NCI-H1694 (cell line): ENCODE measurements at regions not wholly inside any gene's neighbourhood (a gene's known extent, or its start where the extent isn't known, plus 50 kb on each side); places are given as distances from the start of the nearest gene placed in this dataset.
A peak's percentile ranks its signal among the peaks of the same experiment; 100 is the strongest.

Experiments used
- DNase-seq: peaks from one replicate; lab custom pipeline; 2025; lab: John Stamatoyannopoulos, UW

DNA sequence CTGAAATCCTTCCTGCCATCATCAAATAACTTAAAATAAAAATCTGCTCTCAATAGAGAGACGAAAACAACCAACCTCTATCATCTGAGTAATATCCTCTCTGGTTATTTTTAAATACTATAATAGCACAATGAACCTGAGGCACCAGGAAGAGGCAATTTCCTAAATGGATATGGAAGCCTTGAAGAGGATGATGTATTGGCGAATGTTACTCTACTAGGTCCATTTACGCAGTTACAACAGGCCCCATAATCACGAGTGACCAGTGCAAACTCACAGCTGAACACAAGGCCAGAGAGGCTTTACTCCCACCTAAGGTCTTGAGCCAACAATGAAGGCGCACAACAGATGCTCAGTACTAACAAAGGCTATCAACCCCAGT is 678.8 kb upstream of the NR3C2 start:
- no peak for DNase-seq

DNA sequence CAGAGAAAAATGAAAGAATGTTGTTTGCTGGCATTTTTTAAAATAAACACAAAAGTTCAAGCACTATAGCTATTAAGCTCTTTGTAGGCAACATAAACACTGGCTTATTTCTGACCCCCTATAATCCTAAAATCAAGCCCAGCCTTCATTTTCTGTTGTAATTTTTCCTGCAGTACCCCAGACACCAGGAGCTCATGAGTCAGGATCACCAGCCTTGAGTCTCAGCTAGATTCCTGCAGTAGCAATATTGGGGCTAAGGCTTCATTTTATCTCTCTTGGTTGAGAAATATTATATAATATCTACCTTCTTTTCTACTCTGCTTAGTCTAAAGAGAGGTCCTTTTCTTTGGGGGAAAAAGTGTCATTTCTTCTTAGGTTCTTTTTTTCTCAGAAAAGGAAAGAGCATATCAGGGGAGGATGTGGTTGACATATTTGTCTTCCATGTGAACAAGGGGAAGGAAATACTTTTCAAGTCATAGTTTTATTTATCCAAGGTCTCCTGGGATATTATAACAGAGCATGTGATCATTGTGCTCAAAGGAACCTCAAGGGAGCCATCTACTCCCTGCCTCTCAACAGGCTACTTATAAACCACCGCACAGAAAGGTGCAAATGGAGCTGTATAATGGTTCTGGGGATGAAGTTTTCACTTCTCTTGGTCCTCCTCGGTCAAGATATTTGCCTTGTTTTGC is 678.3 kb upstream of the NR3C2 start:
- DNase-seq = no peak

DNA sequence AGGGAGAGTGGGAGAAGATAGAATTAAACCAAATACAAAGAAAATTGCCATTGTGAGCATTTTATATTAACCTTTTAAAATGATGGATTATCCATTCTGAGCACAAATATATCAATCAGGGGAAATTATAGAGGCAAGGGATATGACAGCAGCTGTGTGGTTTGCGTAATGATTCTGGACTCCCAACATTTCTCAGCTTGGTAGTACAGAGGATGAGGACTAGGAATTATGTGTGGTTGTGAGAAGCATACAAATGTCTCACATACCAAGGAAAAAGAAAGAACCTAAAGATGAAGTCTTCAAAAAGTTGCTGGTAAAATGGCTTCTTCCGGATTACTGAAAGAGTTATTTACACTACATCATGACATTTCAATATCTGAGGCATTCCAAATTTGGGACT is 674.6 kb upstream of the NR3C2 start:
- DNase-seq = no peak

DNA sequence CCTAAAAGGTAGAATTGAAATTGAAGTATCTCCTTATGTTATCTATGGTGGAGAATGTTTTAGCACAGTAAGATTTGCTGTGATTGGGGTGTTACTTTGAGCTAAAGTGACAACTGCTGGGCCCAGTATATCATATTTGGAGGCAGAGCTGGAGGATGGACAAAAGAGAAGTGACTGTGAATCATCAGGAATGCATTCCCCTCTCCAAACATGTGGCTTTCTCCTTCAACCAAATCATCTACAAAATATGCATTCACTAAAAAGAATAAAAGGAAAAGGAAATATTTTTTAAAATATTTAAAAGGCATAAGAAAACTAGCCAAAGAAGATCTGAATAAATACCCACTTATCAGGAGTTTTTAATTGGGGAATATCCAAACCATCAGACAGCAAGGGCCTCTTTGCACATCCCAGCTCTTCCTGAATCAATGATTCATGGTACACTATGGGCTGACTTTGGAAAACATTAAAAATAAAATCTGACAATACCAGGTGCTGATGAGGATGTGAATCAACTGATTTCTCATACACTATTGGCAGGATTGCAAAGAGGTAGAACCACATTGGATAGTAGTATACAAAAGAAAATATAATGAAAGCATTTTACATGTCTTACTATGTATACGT is 671.7 kb upstream of the NR3C2 start:
- DNase-seq = no peak

DNA sequence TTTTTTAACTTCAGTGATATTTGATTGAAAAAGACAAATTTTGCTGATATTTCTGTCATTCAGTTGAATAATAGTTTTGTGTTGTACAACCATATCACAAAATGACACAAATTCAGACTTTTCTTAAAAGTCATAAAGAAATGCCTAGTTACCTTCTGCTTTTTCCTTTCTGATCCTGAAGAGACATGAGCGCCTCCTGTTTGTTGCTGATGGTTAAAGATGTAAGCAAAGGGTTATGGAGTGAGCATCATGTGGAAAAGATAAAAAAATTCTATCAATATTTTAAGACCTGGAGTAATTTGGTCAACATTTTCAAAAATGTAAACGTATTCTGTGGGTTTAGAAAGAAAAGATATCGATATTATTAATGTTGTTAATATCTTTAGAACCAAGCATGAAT is 669.9 kb upstream of the NR3C2 start:
- no peak for DNase-seq

DNA sequence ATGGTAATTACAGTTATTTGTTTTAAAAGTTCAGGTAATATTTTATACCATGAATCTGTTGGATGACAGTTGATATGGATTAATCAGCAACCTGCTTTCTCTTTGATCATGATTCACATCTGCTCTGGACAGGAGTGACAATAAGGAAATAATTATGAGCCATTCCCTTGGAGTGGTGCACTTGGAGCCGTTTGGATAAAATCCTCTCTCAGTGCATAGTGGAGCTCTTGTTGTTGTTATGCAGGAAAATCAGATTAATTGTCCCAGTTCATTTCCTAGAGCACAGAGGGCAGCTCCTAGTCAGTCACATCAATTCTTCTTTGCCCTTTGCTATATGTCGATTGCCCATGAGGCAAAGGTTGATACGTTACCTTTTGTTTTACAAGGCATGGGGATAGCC is 668.3 kb upstream of the NR3C2 start:
- no peak for DNase-seq

DNA sequence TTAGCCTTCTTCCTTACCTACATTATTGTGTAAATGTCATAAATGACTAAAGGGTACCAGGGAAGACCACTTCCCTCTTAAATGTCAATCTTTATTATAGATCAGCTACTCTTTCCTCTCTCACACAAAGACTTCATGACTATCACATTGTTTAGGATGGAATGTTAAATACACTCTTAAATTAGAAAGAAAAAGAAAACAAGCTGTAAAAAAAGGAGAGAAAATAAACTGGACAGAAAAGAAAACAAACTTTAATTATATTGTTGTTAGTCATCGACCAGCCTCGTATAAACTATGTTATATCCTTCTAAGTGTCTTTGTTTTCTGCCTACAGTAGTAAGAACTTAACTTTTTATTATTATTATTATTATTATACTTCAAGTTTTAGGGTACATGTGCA is 666.4 kb upstream of the NR3C2 start:
- DNase-seq = no peak

DNA sequence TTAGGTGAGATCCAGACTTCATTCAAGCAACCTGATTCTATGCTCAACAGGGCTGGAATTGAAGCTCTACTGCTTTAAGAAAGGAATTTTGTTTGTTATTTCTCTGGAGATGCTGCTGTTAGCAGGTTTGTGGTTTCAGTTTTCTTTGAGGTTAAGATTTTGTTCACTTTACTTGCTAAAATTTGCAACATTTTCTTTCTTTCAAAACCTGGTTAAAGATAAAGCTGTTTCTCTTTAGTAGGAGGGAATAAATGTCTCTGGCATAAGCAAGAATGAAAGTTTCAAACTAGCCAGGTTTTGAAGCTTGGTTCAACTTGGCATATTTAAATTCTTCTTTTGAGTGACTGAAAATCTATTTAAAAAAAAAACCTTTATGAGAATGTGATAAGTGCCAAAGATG is 660.6 kb upstream of the NR3C2 start:
- DNase-seq = no peak

DNA sequence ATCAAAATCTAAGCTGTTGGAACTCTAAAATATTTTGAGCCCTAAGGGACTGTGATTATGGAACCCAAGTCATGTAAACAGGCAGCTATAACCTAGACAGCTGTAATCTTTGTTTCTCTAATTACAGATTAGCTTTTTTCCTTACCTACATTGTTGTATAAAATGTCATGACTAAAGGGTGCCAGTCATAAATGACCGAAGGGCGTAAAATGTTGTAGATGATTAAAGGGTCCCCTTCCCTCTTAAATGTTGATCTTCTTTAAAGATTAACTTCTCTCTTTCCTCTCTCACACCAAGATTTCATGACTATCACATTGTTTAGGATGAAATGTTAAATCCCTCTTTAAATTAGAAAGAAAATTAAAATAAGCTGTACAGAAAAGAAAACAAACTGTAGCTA is 659.4 kb upstream of the NR3C2 start:
- no peak for DNase-seq

DNA sequence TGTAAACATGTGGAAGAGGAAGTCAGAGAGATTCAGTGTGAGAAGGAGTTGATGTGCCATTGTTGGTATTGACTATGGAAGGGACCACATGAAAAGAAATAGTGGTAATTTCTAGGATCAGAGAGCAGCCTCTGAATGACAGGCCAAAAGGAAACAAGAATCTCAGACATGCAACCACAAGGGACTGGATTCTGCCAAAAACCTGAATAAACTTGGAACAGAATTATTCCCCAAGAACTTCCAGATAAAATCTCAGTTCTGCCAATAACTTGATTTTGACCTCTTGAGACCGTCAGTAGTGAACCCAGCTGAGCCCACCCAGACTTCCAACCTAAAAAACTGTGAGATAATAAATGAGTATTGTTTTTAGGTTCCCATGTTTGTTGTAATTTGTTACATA is 653.6 kb upstream of the NR3C2 start:
- no peak for DNase-seq

DNA sequence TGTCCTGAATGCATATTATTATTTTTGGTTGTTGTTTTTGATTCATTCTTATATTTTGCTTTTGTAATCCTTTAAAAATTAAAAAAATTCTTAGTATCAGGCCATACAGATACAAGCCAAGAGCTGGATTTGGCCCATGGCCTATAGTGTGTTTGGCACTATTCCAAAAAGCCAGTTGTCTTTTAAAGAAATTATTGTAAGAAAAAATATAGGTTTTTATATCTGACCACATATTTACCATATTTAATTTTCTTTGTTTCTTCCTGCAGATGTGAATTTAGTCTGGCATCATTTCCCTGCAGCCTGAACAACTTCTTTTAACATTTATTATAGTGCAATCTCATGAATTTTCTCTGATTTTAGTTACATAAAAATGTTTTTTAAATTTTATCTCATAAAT is 652.8 kb upstream of the NR3C2 start:
- DNase-seq = no peak

DNA sequence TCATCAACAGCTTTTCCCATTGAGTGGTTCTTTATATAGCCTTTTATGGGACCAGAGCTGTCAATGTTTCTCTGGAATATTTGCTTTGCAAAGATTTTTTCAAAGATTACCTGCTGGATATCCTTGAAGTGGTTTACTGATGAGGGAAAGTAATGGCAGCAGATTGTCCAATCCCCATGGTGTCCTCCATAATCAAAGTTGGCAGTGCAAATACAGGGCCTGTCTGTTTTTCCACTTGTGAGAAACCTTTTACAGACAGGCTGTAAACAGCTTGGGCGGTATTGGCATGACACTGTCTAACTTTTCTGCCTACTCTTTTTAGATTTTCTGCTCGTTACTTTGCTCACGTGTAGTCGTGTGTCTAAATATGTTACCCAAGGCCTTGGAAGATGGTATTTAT is 641.9 kb upstream of the NR3C2 start:
- no peak for DNase-seq

DNA sequence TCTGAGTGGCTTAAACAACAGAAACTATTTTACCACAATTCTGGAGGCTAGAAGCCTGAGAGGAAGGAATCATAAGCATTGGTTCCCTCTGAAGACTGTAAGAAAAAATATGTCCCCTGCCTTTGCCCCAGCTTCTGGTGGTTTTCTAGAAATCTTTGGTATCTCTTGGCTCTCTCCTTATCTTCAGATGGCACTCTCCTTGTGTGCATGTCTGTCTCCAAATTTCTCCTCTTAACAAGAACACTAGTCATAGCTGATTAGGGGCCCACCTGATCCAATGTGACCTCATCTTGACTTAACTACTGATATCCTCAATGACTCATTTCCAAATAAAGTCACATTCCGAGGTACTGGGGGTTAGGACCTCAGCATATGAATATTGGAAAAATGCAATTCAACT is 635.0 kb upstream of the NR3C2 start:
- no peak for DNase-seq

DNA sequence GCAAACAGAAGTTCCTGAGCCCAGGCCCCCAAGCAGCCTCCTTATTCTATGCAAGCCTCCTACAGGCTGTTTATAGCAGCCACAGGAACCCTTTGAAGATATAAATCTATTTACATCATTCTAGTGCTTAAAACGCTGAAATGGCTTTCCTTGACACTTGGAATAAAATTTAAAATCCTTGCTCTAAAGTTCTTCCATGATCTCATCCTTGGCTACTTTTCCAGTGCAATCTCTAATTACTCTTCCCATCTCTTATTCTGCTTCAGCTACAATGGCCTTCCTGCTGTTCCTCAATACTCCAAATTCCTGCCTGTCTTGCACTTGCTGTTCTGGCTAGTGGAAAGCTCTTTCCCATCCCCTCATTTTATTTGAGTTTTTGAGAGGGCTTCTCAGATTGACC is 634.2 kb upstream of the NR3C2 start:
- DNase-seq = no peak

DNA sequence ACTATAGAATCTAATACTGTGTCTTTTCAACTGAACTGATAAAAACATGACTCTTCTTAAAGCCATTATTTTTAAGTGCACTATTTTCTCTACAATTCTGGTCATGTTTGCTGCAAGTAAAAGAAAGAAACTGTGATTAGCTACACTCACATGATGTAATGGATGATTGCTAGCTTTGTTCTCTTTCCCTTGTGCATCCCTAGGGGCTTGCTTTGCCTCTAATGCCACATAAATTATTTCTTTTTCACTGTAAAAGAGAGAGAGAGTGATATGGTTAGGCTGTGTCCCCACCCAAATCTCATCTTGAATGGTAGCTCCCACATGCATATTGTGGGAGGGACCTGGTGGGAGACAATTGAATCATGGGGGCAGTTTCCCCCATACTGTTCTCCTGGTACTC is 630.2 kb upstream of the NR3C2 start:
- DNase-seq = no peak

DNA sequence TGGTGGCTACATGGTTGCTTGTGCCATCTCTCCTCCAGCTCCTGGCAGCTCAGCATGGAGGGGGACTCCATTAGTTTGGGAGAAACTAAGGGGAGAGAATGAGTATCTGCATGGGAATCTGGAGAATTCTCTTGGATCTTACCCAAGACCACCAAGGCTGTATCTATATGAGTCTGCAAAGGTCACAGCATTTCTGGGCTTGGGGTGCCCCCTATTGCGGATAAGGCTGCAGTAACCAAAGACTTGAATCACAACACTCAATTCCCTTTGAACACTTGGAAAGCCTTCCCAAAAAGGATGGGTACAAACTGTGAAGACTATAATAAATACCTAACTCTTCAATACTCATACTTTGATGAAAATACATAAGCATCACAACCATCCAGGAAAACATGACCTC is 623.5 kb upstream of the NR3C2 start:
- no peak for DNase-seq

DNA sequence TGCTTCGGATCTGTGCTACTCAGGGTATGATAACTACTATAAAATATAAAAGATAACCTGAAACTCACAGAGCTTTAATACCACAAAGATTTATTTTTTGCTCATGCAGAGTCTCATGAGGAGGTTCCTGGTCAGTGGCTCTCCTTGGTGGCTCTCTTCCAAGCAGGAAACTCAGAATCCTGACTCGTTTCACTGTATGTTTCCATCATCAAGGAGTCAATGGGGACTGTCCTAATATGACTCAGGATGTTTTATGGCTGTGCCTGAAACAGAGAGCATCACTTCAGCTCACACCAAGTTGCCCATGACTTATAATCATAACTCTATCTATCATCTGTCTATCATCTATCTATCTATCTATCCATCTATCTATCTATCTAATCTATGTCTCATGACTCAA is 620.8 kb upstream of the NR3C2 start:
- no peak for DNase-seq

DNA sequence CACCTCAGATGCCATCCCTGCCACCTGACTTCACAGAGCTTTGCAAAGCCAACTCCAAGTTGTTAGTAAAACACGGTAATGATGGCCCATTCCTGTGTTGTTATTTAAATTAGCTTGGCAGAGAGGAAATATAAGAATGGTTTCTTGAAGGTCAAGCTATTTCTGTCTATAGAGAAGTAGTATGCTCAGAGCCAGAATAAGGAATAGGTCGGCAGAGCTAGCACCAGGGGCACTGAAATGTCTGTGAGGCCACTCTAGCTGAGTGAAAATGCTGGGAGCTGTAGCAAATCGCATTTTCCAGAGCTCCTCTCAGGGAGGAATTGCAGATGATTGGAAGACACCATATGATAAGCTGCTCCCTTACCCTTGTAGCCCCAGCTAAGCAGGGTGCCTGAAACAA is 615.4 kb upstream of the NR3C2 start:
- no peak for DNase-seq

DNA sequence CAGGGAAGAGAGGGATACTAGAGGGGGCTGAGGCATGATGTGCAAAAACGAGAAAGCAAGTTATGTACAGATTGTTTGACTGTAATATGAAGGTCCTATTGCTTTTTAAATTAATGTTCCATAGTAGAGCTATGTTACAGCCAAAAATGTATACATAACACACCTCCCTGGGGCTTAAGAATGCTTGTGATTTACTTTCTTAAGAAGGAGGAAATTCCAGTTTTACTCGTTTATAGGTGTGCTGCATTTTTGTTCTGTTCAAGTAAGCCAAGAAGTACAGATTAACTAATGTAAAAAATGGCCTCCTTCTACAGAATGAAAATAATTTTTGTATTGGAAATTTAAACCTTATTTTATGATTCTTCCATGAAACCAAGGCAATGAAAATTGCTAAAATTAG is 614.4 kb upstream of the NR3C2 start:
- DNase-seq = no peak

DNA sequence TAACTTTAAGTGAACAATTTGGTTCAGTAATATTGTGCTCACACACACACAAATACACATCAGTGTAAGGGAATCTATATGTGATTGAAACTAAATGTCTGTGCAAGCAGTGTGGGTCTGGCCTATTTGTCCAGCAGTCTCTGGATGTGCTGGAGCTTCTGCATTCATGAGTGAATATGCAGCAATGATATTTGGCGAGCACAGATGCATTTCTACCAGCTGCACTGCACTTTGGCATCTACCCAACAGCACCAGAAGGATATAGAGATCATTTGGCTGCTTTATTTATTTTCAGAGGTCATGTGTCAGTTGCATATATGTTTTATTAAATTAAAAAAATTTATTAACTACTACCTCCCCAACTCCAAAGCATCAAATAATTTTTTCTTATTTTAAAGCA is 613.4 kb upstream of the NR3C2 start:
- DNase-seq = peak; percentile 57

DNA sequence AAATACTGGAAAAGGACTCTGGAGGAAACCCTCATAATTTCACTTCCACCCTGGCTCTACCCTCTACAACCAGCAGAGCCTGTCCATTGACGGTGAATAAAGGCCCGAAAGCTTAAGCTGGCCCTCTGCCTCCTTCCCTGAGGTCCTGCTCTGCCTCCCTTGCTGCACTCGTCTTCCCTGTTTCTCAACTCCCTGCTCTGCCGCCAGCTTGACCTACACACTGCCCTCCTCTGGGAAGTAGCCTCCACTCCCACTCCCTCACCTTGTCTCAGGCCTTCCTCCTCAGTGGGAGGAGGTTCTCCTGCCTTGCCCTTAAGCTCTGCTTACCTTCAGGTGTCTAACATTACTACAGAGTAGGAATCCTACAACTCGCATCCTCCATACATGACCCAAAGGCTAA is 608.6 kb upstream of the NR3C2 start:
- no peak for DNase-seq

DNA sequence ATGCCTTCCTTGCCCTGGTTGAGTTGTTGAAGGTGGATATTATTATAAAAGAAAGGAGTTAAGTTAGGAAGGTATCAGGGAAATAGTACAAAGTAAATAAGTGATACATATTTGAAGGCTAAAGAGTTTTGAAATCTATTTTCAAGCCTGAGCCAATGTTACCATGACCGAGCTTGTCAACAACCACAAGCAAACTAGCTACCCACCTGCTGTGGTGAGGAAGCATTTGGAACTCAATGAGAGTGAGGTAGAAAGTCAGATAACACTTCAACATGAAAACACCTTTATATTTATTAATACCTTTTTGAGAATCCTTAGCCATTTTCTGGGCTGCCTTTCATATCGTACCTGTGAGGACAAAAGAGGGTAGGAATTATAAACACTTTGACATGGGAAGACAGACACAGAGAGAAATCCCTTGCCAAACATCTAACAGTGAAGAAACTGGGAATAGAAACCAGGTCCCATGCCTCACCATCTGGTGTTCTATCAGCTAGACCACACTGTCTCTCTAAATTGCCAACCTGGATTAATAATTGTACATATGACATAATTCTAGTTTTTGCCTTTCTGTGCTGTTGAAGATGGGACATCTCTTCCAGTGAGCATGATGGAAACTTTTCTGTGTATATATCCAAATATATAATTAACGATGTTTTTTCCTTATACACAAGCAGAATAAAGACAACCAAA is 606.4 kb upstream of the NR3C2 start:
- peak; percentile 27 for DNase-seq

DNA sequence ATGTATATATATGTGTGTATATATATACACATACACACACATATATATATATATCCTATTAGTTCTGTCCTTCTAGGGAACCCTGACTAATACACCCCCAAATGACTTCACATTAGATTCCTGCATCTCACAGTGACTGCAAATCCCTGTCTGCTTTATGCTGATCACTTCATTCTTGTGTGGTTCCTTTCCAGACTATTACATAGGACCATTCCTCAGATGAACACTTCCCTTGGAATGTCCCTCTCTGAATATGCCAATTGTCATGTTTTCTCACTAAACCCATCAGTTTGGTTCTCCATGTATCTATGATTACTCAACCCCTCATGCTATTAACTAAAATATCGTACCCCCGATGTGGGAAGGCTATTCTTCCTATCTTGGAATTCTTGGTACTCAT is 605.2 kb upstream of the NR3C2 start:
- DNase-seq = no peak

DNA sequence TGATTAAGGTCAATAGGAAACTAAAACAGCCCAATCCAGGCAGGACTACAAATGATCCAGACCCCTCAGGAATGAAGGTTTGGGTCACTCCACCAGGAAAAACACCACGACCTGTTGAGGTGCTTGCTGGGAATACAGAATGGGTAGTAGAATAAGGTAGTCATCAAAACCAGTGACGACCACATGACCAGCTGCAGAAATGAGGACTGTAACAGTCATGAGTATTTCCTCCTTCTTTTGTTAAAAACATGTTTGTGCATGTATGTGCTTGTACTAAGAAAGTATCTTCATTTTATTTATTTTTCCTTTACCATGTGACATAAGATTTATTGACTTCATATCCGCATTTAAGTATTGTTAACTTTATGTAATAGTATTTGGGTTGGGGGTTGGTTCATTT is 603.5 kb upstream of the NR3C2 start:
- no peak for DNase-seq
